MM.1S (cell line): ENCODE measurements at regions not wholly inside any gene's neighbourhood (a gene's known extent, or its start where the extent isn't known, plus 50 kb on each side); places are given as distances from the start of the nearest gene placed in this dataset.
"Not testable (repeated sequence)": the region's sequence is repeated elsewhere in the genome, so short reads cannot be mapped to it uniquely, and the experiment has no call there.

ENCODE experiments used
- EZH2 ChIP-seq: fragments of 300-600 bp; sonication (generic); optimal IDR thresholded peaks from 2 replicates; pipeline ENCODE3; 2017; ENCODE audit warnings: low read depth, mild to moderate bottlenecking, antibody characterized with exemption, low read length, mixed read lengths
- EZH2phosphoT487 ChIP-seq: fragments of 300-600 bp; sonication (generic); IDR thresholded peaks from 2 replicates; pipeline ENCODE4 v1.6.1; 2018; ENCODE audit warnings: antibody characterized with exemption, low read length
- TF ChIP-seq, protein P1 (sequence below): fragments of 300-600 bp; sonication (generic); IDR thresholded peaks from 2 replicates; pipeline ENCODE4 v1.5.1; 2016; ENCODE audit warnings: antibody characterized with exemption, low read length, mixed read lengths

DNA sequence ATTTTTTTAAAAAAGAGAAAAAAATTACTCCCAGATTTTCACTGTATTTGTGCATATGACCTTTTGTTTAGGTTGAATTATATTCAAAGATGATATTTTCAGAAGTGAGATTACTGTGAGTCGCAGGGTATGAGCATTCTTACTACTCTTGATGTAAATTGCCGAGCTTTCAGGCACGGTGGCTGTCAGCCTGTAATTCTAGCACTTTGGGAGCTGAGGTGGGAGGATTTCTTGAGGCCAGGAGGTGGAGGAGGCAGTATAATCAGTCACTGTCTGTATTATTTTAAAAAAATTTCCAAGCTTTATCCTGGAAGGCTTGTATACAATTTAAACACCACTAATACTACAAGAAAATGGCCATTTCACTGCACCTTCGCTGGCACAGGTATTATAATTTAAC is 145.1 kb downstream of the RALA start:
- TF ChIP-seq, protein P1, sequence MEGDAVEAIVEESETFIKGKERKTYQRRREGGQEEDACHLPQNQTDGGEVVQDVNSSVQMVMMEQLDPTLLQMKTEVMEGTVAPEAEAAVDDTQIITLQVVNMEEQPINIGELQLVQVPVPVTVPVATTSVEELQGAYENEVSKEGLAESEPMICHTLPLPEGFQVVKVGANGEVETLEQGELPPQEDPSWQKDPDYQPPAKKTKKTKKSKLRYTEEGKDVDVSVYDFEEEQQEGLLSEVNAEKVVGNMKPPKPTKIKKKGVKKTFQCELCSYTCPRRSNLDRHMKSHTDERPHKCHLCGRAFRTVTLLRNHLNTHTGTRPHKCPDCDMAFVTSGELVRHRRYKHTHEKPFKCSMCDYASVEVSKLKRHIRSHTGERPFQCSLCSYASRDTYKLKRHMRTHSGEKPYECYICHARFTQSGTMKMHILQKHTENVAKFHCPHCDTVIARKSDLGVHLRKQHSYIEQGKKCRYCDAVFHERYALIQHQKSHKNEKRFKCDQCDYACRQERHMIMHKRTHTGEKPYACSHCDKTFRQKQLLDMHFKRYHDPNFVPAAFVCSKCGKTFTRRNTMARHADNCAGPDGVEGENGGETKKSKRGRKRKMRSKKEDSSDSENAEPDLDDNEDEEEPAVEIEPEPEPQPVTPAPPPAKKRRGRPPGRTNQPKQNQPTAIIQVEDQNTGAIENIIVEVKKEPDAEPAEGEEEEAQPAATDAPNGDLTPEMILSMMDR, result not testable (repeated sequence)
- not testable (repeated sequence) for TF ChIP-seq EZH2phosphoT487, EZH2
